ENCODE measurements at regions not wholly inside any gene's neighbourhood (a gene's known extent, or its start where the extent isn't known, plus 50 kb on each side); places are given as distances from the start of the nearest gene placed in this dataset.

GRCh38 chr21:20276377-20276776 is 721.8 kb upstream of the NCAM2 start:
- no peak for TF ChIP-seq CTCF (IDR thresholded peaks at IDR 0.05)
- no peak for TF ChIP-seq POLR2AphosphoS5 (IDR thresholded peaks at IDR 0.05; ENCODE audit: low read depth, low read length)
- TF ChIP-seq REST (IDR thresholded peaks at IDR 0.05; ENCODE audit: insufficient read depth in 1 of 2, low read depth in 2 of 2, low read length in 1 of 2), result no peak
